K562 (cell line): ENCODE measurements at regions not wholly inside any gene's neighbourhood (a gene's known extent, or its start where the extent isn't known, plus 50 kb on each side); places are given as distances from the start of the nearest gene placed in this dataset.
A peak's percentile ranks its signal among the peaks of the same experiment; 100 is the strongest.

Experiments used
- CEBPB ChIP-seq: fragments of 450-650 bp; IDR thresholded peaks from 2 replicates; pipeline ENCODE4 v1.6.1; 2016; ENCODE audit warnings: missing genetic modification characterization, missing compliant biosample characterization
- CREB5 ChIP-seq: fragments of 250-450 bp; sonication (Bioruptor Pico); IDR thresholded peaks from 2 replicates; pipeline ENCODE4 v1.5.0; 2020; ENCODE audit warnings: mild to moderate bottlenecking
- FOXJ3 ChIP-seq: sonication (generic); formaldehyde crosslinking; IDR thresholded peaks from 2 replicates; pipeline ENCODE4 v1.4.0; 2020; ENCODE audit warnings: mild to moderate bottlenecking, missing genetic modification reagents
- GTF3C2 ChIP-seq: IDR thresholded peaks from 3 replicates; pipeline ENCODE4 v1.6.1; 2011; ENCODE audit warnings: borderline replicate concordance, mild to moderate bottlenecking, moderate library complexity; ENCODE audit not compliant: insufficient read length; ENCODE audit errors: extremely low read depth
- HDAC1 ChIP-seq, 2 experiments: fragments of 450-650 bp; IDR thresholded peaks; 2 replicates each; pipeline ENCODE4 v1.6.1; 2016 to 2017; ENCODE audit warnings: inconsistent platforms in 1 of 2, mild to moderate bottlenecking in 1 of 2, moderate library complexity in 1 of 2
- HES1 ChIP-seq: fragments of 450-650 bp; IDR thresholded peaks from 2 replicates; pipeline ENCODE4 v1.6.1; 2016; ENCODE audit warnings: low read depth, mild to moderate bottlenecking, moderate library complexity
- MTA1 ChIP-seq: fragments of 450-650 bp; IDR thresholded peaks from 2 replicates; pipeline ENCODE4 v1.6.1; 2017; ENCODE audit warnings: borderline replicate concordance
- THRAP3 ChIP-seq: fragments of 450-650 bp; IDR thresholded peaks from 2 replicates; pipeline ENCODE4 v1.6.1; 2016; ENCODE audit warnings: mild to moderate bottlenecking, inconsistent platforms, borderline replicate concordance
- ZNF184 ChIP-seq: sonication (generic); formaldehyde crosslinking; IDR thresholded peaks from 2 replicates; pipeline ENCODE4 v1.5.0; 2020; ENCODE audit warnings: missing genetic modification reagents
- ZNF263 ChIP-seq: sonication (generic); formaldehyde crosslinking; IDR thresholded peaks from 2 replicates; pipeline ENCODE4 v1.8.0; 2022; ENCODE audit warnings: mild to moderate bottlenecking, missing genetic modification reagents, borderline replicate concordance
- ZNF444 ChIP-seq: fragments of 250-450 bp; sonication (Bioruptor Pico); IDR thresholded peaks from 2 replicates; pipeline ENCODE4 v1.4.0; 2020; ENCODE audit warnings: mild to moderate bottlenecking, moderate library complexity
- ZNF512 ChIP-seq: IDR thresholded peaks from 2 replicates; pipeline ENCODE4 v1.6.1; 2016; ENCODE audit warnings: missing genetic modification characterization, missing compliant biosample characterization
- ZNF695 ChIP-seq: fragments of 450-650 bp; formaldehyde crosslinking; IDR thresholded peaks from 2 replicates; pipeline ENCODE4 v1.4.0; 2020; ENCODE audit warnings: mild to moderate bottlenecking, moderate library complexity

GRCh38 chr18:30491815-30492551 lies 550.6 kb downstream of the DSC3 start (continued):
- TF ChIP-seq FOXJ3 (CRISPR knock-in tag): no peak
- no peak for TF ChIP-seq CREB5 (CRISPR knock-in tag)
- TF ChIP-seq MTA1: 0 out of 2 replicates have a peak, but pooled peaks have one; percentile 22
- peak; percentile 95 for TF ChIP-seq ZNF512 (tag)
- no peak for TF ChIP-seq GTF3C2
- TF ChIP-seq ZNF184 (CRISPR knock-in tag): no peak
- peak; percentile 71 for TF ChIP-seq CEBPB (tag)
- no peak for TF ChIP-seq ZNF444 (CRISPR knock-in tag)
- TF ChIP-seq THRAP3: no peak
- no peak for TF ChIP-seq ZNF263 (CRISPR knock-in tag)
- no peak for TF ChIP-seq HES1
- no peak for TF ChIP-seq HDAC1 (IDR thresholded peaks at IDR 0.05)
- no peak for TF ChIP-seq ZNF695 (CRISPR knock-in tag)
